SK-N-SH (cell line): ENCODE measurements at regions not wholly inside any gene's neighbourhood (a gene's known extent, or its start where the extent isn't known, plus 50 kb on each side); places are given as distances from the start of the nearest gene placed in this dataset.

ENCODE experiments used
- CTCF ChIA-PET: fragments of 300-600, 350-600 bp; formaldehyde crosslinking; extraction: SDS; loops from one replicate; lab custom pipeline; 2021; lab: Yijun Ruan, JAX
- POLR2A ChIA-PET: fragments of 350-600 bp; sonication (Branson Sonifier 250); formaldehyde crosslinking; extraction: SDS; loops from one replicate; lab custom pipeline; 2020; ENCODE audit warnings: antibody characterized with exemption, inconsistent platforms; lab: Yijun Ruan, JAX
- DNase-seq: peaks from one replicate; pipeline ENCODE4 v3.0.0; 2012
- H2AFZ ChIP-seq: fragments of 200-600 bp; sonication (generic); 2 replicates; pipeline ENCODE4 v1.8.1; 2016; ENCODE audit warnings: antibody characterized with exemption, mild to moderate bottlenecking, low read depth
- H3F3A ChIP-seq: fragments of 200-600 bp; sonication (generic); replicated peaks from 2 replicates; pipeline ENCODE3; 2016; ENCODE audit warnings: antibody characterized with exemption, mild to moderate bottlenecking; ENCODE audit not compliant: insufficient read depth
- H3K27ac ChIP-seq, 2 experiments: fragments of 200-500 bp in 1 of 2; fragments of 200-600 bp in 1 of 2; sonication (Bioruptor generic) in 1 of 2; sonication (generic), shearing (Covaris generic) in 1 of 2; 2 replicates each; pipeline versions ENCODE4 v1.5.1 to v1.6.1; 2014 to 2016; ENCODE audit warnings: low read depth in 2 of 2, inconsistent platforms in 1 of 2, low read length in 1 of 2, mild to moderate bottlenecking in 1 of 2, mixed read lengths in 1 of 2
- H3K27me3 ChIP-seq: fragments of 200-600 bp; sonication (generic), shearing (Covaris generic); 2 replicates; pipeline ENCODE4 v1.6.1; 2016; ENCODE audit warnings: mixed run types; ENCODE audit not compliant: insufficient read depth
- H3K36me3 ChIP-seq, 2 experiments: fragments of 200-500 bp in 1 of 2; fragments of 200-600 bp in 1 of 2; sonication (Bioruptor generic) in 1 of 2; sonication (generic) in 1 of 2; replicated peaks in 1 of 2; 2 replicates each; pipeline versions ENCODE3 to v1.5.1; 2014 to 2016; ENCODE audit warnings: low read length in 1 of 2, mild to moderate bottlenecking in 1 of 2; ENCODE audit not compliant: insufficient read depth in 2 of 2, control insufficient read depth in 1 of 2
- H3K4me1 ChIP-seq, 2 experiments: fragments of 200-500 bp in 1 of 2; fragments of 200-600 bp in 1 of 2; sonication (Bioruptor generic) in 1 of 2; sonication (generic), shearing (Covaris generic) in 1 of 2; 2 replicates each; pipeline versions ENCODE4 v1.5.1 to v1.6.1; 2014 to 2016; ENCODE audit warnings: low read depth in 1 of 2, low read length in 1 of 2, mixed run types in 1 of 2; ENCODE audit not compliant: insufficient read depth in 2 of 2, control insufficient read depth in 1 of 2
- H3K4me2 ChIP-seq: fragments of 200-600 bp; sonication (generic), shearing (Covaris generic); 2 replicates; pipeline ENCODE4 v1.6.1; 2017; ENCODE audit warnings: mixed run types
- H3K4me3 ChIP-seq, 2 experiments: fragments of 200-500 bp in 1 of 2; fragments of 200-600 bp in 1 of 2; sonication (Bioruptor generic) in 1 of 2; sonication (generic), shearing (Covaris generic) in 1 of 2; 2 replicates each; pipeline versions ENCODE4 v1.5.1 to v1.8.1; 2014 to 2016; ENCODE audit warnings: low read depth in 2 of 2, inconsistent platforms in 1 of 2, low read length in 1 of 2, mild to moderate bottlenecking in 1 of 2, mixed read lengths in 1 of 2, moderate library complexity in 1 of 2
- H3K79me2 ChIP-seq: fragments of 200-600 bp; sonication (generic); 2 replicates; pipeline ENCODE4 v1.8.1; 2017; ENCODE audit warnings: mild to moderate bottlenecking; ENCODE audit not compliant: insufficient read depth
- H3K9ac ChIP-seq: fragments of 200-600 bp; sonication (generic); 2 replicates; pipeline ENCODE4 v1.6.1; 2017; ENCODE audit warnings: mixed run types
- H3K9me2 ChIP-seq: fragments of 200-600 bp; sonication (generic); 2 replicates; pipeline ENCODE4 v1.6.1; 2017; ENCODE audit warnings: mixed run types
- H3K9me3 ChIP-seq: fragments of 200-600 bp; sonication (generic); 2 replicates; pipeline ENCODE4 v1.6.1; 2017; ENCODE audit warnings: mixed run types, mild to moderate bottlenecking, moderate library complexity
- H4K20me1 ChIP-seq: fragments of 200-600 bp; sonication (generic); 2 replicates; pipeline ENCODE4 v1.6.1; 2017; ENCODE audit warnings: mild to moderate bottlenecking, mixed run types; ENCODE audit not compliant: insufficient read depth
- EP300 ChIP-seq, 2 experiments: IDR thresholded peaks; 2 replicates each; pipeline versions ENCODE4 v1.4.0 to v1.6.1; 2012; ENCODE audit warnings: borderline replicate concordance in 1 of 2, low read depth in 1 of 2, low read length in 1 of 2
- MAX ChIP-seq: IDR thresholded peaks from 2 replicates; pipeline ENCODE4 v1.4.0; 2012; ENCODE audit warnings: low read depth
- MEF2A ChIP-seq: IDR thresholded peaks from 2 replicates; pipeline ENCODE4 v1.4.0; 2012; ENCODE audit warnings: low read depth, borderline replicate concordance
- NRF1 ChIP-seq: IDR thresholded peaks from 2 replicates; pipeline ENCODE4 v1.6.1; 2012; ENCODE audit warnings: low read depth, mild to moderate bottlenecking, low read length
- RAD21 ChIP-seq: IDR thresholded peaks from 2 replicates; pipeline ENCODE4 v1.6.1; 2012; ENCODE audit warnings: mild to moderate bottlenecking, low read length
- WGBS: methylation state at CpG from one replicate; pipeline ENCODE4 v1.1.6; 2017; ENCODE audit warnings: low lambda C conversion rate; 5-methylcytosine and 5-hydroxymethylcytosine counted together
- TF ChIP-seq, protein P1 (sequence below): IDR thresholded peaks from 2 replicates; pipeline ENCODE4 v1.6.1; 2012; ENCODE audit warnings: mild to moderate bottlenecking, low read depth, low read length, moderate library complexity

DNA sequence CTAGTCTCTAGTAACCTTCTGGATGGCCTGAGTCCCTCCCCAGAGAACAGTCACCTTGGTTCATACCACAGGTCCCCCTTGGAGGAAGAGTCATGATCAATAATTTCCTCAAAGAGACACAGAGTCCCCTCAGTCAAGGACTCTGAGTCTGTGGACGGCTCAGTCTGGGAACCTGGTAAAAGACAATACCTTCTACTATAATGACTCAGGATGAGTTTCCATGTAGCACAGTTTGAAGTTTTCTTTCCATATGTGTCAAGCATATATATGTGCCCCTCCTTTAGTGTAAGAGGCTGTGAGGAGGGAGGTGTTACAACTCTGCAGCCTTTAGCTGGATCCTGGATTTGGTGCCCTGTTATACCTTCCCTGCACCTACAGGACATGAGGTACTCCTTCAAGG, 54.4 kb upstream of the TSKU start:
- no peaks in the 10 kb centered on the region for H3K79me2 ChIP-seq
- no peak overlapping the region for H3K4me3 ChIP-seq
- POLR2A ChIA-PET: no interaction called here
- no peak for DNase-seq
- no peaks in the 10 kb centered on the region for H3K36me3 ChIP-seq
- 91% methylated on average over 1 of the region's 1 CpG for WGBS
- no peak overlapping the region for H3K27ac ChIP-seq
- no peak overlapping the region for H2AFZ ChIP-seq
- no peaks in the 10 kb centered on the region for H4K20me1 ChIP-seq
- H3K4me2 ChIP-seq: no peak overlapping the region
- H3K27me3 ChIP-seq: peaks cover 18% of the 10 kb centered on the region; the same call in 1 of the 2 replicates
- H3K4me1 ChIP-seq: no peaks in the 10 kb centered on the region; a peak in 1 of 4 replicates
- H3F3A ChIP-seq: no peaks in the 10 kb centered on the region
- no peaks in the 10 kb centered on the region for H3K9me2 ChIP-seq
- no peak overlapping the region for H3K9ac ChIP-seq
- CTCF ChIA-PET: interaction anchor here (1.0 to 11.5 kb wide), 4 partner anchors 73 to 459 kb away, joined by 3 to 205 read pairs (median 56); no protein-coding TSS in a partner anchor
- no peaks in the 10 kb centered on the region for H3K9me3 ChIP-seq
- TF ChIP-seq RAD21: no peak
- no peak for TF ChIP-seq MAX
- TF ChIP-seq, protein P1, sequence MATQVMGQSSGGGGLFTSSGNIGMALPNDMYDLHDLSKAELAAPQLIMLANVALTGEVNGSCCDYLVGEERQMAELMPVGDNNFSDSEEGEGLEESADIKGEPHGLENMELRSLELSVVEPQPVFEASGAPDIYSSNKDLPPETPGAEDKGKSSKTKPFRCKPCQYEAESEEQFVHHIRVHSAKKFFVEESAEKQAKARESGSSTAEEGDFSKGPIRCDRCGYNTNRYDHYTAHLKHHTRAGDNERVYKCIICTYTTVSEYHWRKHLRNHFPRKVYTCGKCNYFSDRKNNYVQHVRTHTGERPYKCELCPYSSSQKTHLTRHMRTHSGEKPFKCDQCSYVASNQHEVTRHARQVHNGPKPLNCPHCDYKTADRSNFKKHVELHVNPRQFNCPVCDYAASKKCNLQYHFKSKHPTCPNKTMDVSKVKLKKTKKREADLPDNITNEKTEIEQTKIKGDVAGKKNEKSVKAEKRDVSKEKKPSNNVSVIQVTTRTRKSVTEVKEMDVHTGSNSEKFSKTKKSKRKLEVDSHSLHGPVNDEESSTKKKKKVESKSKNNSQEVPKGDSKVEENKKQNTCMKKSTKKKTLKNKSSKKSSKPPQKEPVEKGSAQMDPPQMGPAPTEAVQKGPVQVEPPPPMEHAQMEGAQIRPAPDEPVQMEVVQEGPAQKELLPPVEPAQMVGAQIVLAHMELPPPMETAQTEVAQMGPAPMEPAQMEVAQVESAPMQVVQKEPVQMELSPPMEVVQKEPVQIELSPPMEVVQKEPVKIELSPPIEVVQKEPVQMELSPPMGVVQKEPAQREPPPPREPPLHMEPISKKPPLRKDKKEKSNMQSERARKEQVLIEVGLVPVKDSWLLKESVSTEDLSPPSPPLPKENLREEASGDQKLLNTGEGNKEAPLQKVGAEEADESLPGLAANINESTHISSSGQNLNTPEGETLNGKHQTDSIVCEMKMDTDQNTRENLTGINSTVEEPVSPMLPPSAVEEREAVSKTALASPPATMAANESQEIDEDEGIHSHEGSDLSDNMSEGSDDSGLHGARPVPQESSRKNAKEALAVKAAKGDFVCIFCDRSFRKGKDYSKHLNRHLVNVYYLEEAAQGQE: no peak
- TF ChIP-seq NRF1: no peak
- no peak for TF ChIP-seq MEF2A

DNA sequence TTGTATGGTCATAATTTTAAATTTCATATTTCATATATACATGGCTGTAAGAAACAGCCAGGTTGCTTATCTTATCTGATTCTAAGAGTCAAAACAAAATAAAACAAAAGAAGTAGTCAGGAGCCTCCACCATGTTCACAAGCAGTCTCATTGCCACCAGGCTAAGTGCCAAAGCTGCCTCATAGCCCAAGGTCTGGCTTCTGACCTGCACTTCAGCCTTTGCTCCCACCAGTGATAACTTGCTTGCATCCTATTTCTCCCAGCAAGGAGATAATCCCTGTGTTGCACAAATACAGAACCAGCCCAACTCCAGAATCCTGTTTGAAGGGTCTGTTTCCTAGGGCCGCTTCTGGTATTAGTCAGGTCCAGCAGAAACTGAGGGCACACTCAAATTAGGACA, 53.9 kb upstream of the TSKU start:
- Histone ChIP-seq H3K9ac (no peak overlapping the region), H3K27ac (no peak overlapping the region), H3K9me3 (no peaks in the 10 kb centered on the region), H3K4me1 (no peaks in the 10 kb centered on the region; a peak in 1 of 4 replicates), H3K27me3 (peaks cover 18% of the 10 kb centered on the region; the same call in 1 of the 2 replicates), H4K20me1 (no peaks in the 10 kb centered on the region), H3K79me2 (no peaks in the 10 kb centered on the region), H3K36me3 (no peaks in the 10 kb centered on the region), H2AFZ (no peak overlapping the region), H3K4me3 (no peak overlapping the region), H3K4me2 (no peak overlapping the region), H3F3A (no peaks in the 10 kb centered on the region), H3K9me2 (no peaks in the 10 kb centered on the region)
- TF ChIP-seq EP300 (IDR thresholded peaks at IDR 0.05; ENCODE audit: borderline replicate concordance in 1 of 2, low read depth in 1 of 2, low read length in 1 of 2): no peak
- ChIA-PET POLR2A (no interaction called here), CTCF (interaction anchor here (1.0 to 11.5 kb wide), 5 partner anchors 7 to 459 kb away, joined by 3 to 205 read pairs (median 18); no protein-coding TSS in a partner anchor)
- DNase-seq: no peak
- 57% methylated on average over 1 of the region's 1 CpG for WGBS
